ENCODE measurements at regions not wholly inside any gene's neighbourhood (a gene's known extent, or its start where the extent isn't known, plus 50 kb on each side); places are given as distances from the start of the nearest gene placed in this dataset.

DNA sequence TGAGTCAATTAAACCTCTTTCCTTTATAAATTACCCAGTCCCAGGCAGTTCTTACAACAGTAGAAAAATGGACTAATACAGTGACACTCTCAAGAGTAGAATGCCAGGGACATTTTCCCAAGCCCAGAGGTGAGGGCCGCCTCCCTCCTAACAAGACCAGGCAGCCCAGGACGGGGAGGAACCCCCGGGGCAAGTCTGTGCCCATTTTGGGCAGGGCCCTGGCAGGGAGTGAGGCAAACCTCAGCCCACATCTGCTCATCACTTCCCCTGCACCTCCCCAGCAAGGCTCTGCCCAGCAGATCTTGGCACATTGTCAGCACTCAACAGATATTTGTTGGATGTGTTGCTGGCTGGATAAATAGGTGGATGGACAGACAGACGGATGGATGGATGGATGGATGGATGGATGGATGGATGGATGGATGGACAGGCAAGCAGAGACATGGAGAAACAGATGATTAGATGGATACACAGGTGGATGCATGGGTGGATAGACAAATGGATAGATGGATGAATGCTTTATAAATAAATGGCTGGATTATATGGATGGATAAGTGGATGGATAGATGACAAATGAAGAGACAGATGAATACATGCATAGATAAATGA is 271.3 kb downstream of the PARN start (continued):
- TF ChIP-seq WT1 (tag by site-specific recombination; IDR thresholded peaks at IDR 0.05): no peak

DNA sequence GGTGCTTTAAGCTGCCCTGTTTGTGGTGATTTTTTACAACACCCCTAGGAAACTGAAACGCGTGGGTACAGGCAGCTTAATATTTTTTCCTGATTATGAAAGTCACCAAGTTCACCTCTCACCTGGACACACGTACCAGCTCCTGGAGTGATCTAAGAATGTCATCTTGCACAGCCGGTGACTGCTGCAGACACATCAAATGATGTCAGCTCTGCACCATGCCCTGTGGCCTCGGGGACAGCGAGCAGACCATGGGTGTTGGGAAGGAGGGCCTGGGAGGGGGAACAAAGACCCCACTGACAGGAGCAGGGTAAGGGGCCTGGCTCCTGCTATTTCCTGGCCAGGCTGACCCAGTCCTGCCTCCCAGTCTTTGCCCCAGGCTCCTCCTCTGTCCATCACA is 272.7 kb downstream of the PARN start:
- CTCF ChIA-PET: no interaction called here
- H3K4me3 ChIP-seq (ENCODE audit: low read depth, low read length): no peak overlapping the region
- H3K9me3 ChIP-seq (ENCODE audit: control insufficient read depth, insufficient read depth, low read depth, low read length): no peaks in the 10 kb centered on the region
- POLR2A ChIA-PET: interaction anchor here (0.7 kb wide), 1 partner anchor 10 kb away, joined by 3 read pairs; no protein-coding TSS in a partner anchor
- TF ChIP-seq ZNF654 (tag by site-specific recombination; IDR thresholded peaks at IDR 0.05; ENCODE audit: low read depth) (no peak), FEZF1 (tag by site-specific recombination; IDR thresholded peaks at IDR 0.05) (no peak), PRDM1 (tag by site-specific recombination; IDR thresholded peaks at IDR 0.05) (no peak), ZNF664 (tag by site-specific recombination; IDR thresholded peaks at IDR 0.05) (no peak)
- TF ChIP-seq, protein P1, sequence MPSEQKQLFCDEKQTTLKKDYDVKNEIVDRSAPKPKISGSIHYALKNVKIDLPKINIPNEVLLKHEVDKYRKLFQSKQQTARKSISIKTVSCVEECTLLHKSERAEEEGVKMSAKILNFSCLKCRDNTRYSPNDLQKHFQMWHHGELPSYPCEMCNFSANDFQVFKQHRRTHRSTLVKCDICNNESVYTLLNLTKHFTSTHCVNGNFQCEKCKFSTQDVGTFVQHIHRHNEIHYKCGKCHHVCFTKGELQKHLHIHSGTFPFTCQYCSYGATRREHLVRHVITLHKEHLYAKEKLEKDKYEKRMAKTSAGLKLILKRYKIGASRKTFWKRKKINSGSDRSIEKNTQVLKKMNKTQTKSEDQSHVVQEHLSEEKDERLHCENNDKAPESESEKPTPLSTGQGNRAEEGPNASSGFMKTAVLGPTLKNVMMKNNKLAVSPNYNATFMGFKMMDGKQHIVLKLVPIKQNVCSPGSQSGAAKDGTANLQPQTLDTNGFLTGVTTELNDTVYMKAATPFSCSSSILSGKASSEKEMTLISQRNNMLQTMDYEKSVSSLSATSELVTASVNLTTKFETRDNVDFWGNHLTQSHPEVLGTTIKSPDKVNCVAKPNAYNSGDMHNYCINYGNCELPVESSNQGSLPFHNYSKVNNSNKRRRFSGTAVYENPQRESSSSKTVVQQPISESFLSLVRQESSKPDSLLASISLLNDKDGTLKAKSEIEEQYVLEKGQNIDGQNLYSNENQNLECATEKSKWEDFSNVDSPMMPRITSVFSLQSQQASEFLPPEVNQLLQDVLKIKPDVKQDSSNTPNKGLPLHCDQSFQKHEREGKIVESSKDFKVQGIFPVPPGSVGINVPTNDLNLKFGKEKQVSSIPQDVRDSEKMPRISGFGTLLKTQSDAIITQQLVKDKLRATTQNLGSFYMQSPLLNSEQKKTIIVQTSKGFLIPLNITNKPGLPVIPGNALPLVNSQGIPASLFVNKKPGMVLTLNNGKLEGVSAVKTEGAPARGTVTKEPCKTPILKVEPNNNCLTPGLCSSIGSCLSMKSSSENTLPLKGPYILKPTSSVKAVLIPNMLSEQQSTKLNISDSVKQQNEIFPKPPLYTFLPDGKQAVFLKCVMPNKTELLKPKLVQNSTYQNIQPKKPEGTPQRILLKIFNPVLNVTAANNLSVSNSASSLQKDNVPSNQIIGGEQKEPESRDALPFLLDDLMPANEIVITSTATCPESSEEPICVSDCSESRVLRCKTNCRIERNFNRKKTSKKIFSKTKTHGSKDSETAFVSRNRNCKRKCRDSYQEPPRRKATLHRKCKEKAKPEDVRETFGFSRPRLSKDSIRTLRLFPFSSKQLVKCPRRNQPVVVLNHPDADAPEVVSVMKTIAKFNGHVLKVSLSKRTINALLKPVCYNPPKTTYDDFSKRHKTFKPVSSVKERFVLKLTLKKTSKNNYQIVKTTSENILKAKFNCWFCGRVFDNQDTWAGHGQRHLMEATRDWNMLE (tag by site-specific recombination; conservative IDR thresholded peaks at IDR 0.05; ENCODE audit: low read depth): no peak
- no peaks in the 10 kb centered on the region for H3K36me3 ChIP-seq (ENCODE audit: control insufficient read depth in 2 of 2, insufficient read depth in 1 of 2, low read length in 2 of 2)
- no peak overlapping the region for H3K27ac ChIP-seq (ENCODE audit: extremely low read depth, low read depth, low read length)
- no peaks in the 10 kb centered on the region for H3K4me1 ChIP-seq (ENCODE audit: control insufficient read depth, insufficient read depth, low read length)

DNA sequence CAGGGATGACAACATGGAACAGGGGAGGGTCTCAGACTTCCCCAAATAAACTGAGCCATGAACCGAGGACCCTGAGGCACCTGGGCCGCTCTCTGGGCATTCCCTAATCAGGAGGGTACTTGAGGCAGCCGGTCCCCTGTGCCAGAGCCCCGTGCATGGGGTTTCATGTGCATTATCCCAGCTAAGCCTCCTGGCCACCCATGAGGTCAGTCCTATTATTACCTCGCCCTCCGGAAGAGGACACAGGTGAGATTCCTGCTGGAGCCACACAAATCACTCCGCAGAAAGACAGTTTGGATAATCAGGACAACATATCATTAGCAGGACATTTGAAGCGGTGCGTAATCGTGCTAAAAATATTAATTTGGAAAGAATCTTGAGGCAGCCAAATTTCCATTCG is 274.0 kb downstream of the PARN start:
- CTCF ChIA-PET: no interaction called here
- Histone ChIP-seq H3K36me3 (ENCODE audit: control insufficient read depth in 2 of 2, insufficient read depth in 1 of 2, low read length in 2 of 2) (no peaks in the 10 kb centered on the region), H3K27ac (ENCODE audit: extremely low read depth, low read depth, low read length) (no peak overlapping the region), H3K4me3 (ENCODE audit: low read depth, low read length) (no peak overlapping the region), H3K9me3 (ENCODE audit: control insufficient read depth, insufficient read depth, low read depth, low read length) (no peaks in the 10 kb centered on the region), H3K4me1 (ENCODE audit: control insufficient read depth, insufficient read depth, low read length) (no peaks in the 10 kb centered on the region)
- POLR2A ChIA-PET: no interaction called here
- TF ChIP-seq ZNF473 (tag by site-specific recombination; IDR thresholded peaks at IDR 0.05) (no peak), ZNF140 (tag by site-specific recombination; IDR thresholded peaks at IDR 0.05) (no peak), ZNF560 (tag by site-specific recombination; IDR thresholded peaks at IDR 0.05; ENCODE audit: borderline replicate concordance) (no peak), ZNF169 (tag by site-specific recombination; IDR thresholded peaks at IDR 0.05) (no peak), ZFP41 (tag by site-specific recombination; IDR thresholded peaks at IDR 0.05; ENCODE audit: borderline replicate concordance) (no peak), ZNF830 (tag by site-specific recombination; IDR thresholded peaks at IDR 0.05; ENCODE audit: low read depth) (no peak)
- TF ChIP-seq, protein P2, sequence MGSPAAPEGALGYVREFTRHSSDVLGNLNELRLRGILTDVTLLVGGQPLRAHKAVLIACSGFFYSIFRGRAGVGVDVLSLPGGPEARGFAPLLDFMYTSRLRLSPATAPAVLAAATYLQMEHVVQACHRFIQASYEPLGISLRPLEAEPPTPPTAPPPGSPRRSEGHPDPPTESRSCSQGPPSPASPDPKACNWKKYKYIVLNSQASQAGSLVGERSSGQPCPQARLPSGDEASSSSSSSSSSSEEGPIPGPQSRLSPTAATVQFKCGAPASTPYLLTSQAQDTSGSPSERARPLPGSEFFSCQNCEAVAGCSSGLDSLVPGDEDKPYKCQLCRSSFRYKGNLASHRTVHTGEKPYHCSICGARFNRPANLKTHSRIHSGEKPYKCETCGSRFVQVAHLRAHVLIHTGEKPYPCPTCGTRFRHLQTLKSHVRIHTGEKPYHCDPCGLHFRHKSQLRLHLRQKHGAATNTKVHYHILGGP (tag by site-specific recombination; IDR thresholded peaks at IDR 0.05): no peak
- TF ChIP-seq, protein P3, sequence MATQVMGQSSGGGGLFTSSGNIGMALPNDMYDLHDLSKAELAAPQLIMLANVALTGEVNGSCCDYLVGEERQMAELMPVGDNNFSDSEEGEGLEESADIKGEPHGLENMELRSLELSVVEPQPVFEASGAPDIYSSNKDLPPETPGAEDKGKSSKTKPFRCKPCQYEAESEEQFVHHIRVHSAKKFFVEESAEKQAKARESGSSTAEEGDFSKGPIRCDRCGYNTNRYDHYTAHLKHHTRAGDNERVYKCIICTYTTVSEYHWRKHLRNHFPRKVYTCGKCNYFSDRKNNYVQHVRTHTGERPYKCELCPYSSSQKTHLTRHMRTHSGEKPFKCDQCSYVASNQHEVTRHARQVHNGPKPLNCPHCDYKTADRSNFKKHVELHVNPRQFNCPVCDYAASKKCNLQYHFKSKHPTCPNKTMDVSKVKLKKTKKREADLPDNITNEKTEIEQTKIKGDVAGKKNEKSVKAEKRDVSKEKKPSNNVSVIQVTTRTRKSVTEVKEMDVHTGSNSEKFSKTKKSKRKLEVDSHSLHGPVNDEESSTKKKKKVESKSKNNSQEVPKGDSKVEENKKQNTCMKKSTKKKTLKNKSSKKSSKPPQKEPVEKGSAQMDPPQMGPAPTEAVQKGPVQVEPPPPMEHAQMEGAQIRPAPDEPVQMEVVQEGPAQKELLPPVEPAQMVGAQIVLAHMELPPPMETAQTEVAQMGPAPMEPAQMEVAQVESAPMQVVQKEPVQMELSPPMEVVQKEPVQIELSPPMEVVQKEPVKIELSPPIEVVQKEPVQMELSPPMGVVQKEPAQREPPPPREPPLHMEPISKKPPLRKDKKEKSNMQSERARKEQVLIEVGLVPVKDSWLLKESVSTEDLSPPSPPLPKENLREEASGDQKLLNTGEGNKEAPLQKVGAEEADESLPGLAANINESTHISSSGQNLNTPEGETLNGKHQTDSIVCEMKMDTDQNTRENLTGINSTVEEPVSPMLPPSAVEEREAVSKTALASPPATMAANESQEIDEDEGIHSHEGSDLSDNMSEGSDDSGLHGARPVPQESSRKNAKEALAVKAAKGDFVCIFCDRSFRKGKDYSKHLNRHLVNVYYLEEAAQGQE (tag by site-specific recombination; IDR thresholded peaks at IDR 0.05): no peak
- TF ChIP-seq, protein P4, sequence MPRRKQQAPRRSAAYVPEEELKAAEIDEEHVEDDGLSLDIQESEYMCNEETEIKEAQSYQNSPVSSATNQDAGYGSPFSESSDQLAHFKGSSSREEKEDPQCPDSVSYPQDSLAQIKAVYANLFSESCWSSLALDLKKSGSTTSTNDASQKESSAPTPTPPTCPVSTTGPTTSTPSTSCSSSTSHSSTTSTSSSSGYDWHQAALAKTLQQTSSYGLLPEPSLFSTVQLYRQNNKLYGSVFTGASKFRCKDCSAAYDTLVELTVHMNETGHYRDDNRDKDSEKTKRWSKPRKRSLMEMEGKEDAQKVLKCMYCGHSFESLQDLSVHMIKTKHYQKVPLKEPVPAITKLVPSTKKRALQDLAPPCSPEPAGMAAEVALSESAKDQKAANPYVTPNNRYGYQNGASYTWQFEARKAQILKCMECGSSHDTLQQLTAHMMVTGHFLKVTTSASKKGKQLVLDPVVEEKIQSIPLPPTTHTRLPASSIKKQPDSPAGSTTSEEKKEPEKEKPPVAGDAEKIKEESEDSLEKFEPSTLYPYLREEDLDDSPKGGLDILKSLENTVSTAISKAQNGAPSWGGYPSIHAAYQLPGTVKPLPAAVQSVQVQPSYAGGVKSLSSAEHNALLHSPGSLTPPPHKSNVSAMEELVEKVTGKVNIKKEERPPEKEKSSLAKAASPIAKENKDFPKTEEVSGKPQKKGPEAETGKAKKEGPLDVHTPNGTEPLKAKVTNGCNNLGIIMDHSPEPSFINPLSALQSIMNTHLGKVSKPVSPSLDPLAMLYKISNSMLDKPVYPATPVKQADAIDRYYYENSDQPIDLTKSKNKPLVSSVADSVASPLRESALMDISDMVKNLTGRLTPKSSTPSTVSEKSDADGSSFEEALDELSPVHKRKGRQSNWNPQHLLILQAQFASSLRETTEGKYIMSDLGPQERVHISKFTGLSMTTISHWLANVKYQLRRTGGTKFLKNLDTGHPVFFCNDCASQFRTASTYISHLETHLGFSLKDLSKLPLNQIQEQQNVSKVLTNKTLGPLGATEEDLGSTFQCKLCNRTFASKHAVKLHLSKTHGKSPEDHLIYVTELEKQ (tag by site-specific recombination; IDR thresholded peaks at IDR 0.05; ENCODE audit: borderline replicate concordance): no peak
- TF ChIP-seq, protein P5, sequence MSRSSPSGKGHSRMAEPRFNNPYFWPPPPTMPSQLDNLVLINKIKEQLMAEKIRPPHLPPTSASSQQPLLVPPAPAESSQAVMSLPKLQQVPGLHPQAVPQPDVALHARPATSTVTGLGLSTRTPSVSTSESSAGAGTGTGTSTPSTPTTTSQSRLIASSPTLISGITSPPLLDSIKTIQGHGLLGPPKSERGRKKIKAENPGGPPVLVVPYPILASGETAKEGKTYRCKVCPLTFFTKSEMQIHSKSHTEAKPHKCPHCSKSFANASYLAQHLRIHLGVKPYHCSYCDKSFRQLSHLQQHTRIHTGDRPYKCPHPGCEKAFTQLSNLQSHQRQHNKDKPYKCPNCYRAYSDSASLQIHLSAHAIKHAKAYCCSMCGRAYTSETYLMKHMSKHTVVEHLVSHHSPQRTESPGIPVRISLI (tag by site-specific recombination; IDR thresholded peaks at IDR 0.05): no peak

Measured in HEK293 (cell line).